MM.1S (cell line): ENCODE measurements at regions not wholly inside any gene's neighbourhood (a gene's known extent, or its start where the extent isn't known, plus 50 kb on each side); places are given as distances from the start of the nearest gene placed in this dataset.

Source experiments
- CTCF ChIP-seq: fragments of 300-600 bp; sonication (generic); IDR thresholded peaks from 2 replicates; pipeline ENCODE4 v1.5.1; 2016; ENCODE audit warnings: antibody characterized with exemption, low read length, mixed read lengths
- EZH2 ChIP-seq: fragments of 300-600 bp; sonication (generic); optimal IDR thresholded peaks from 2 replicates; pipeline ENCODE3; 2017; ENCODE audit warnings: low read depth, mild to moderate bottlenecking, antibody characterized with exemption, low read length, mixed read lengths
- EZH2phosphoT487 ChIP-seq: fragments of 300-600 bp; sonication (generic); IDR thresholded peaks from 2 replicates; pipeline ENCODE4 v1.6.1; 2018; ENCODE audit warnings: antibody characterized with exemption, low read length

DNA sequence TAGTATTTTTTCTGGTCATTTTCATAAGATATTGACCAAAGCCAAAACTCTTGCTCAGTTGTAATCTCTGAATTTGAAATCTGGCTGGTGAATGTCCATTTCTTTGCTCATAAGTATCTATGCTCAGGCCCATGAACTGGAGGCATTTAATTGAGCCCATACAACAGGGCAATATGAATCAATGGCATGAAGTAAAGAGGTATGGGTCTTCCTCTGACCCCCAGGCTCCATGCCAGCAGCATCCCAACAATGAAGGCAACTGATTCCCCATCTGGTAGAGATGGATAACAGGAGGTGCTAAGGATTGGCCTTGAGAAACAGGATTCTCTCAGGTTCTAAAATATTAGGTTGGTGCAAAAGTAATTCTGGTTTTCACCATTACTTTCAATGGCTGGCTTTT lies 330.8 kb downstream of the LIG4 start:
- no peak for TF ChIP-seq CTCF
- no peak for TF ChIP-seq EZH2
- TF ChIP-seq EZH2phosphoT487 = no peak
